Brain microvascular endothelial cell (primary cell): ENCODE measurements at regions not wholly inside any gene's neighbourhood (a gene's known extent, or its start where the extent isn't known, plus 50 kb on each side); places are given as distances from the start of the nearest gene placed in this dataset.

Experiments
- DNase-seq: peaks from one replicate; pipeline ENCODE4 v3.0.0-alpha.2; 2020
- H3K27ac ChIP-seq: fragments of 250-450 bp; sonication (Bioruptor Pico); 2 replicates; pipeline ENCODE4 v1.5.1; 2020; ENCODE audit warnings: mild to moderate bottlenecking, moderate library complexity
- H3K27me3 ChIP-seq: fragments of 250-450 bp; sonication (Bioruptor Pico); replicated peaks from 2 replicates; pipeline ENCODE4 v1.5.1; 2020; ENCODE audit warnings: mild to moderate bottlenecking
- H3K36me3 ChIP-seq: fragments of 250-450 bp; sonication (Bioruptor Pico); replicated peaks from 2 replicates; pipeline ENCODE4 v1.5.1; 2020; ENCODE audit warnings: mild to moderate bottlenecking
- H3K4me3 ChIP-seq: 2 replicates; pipeline ENCODE4 v1.5.1; 2011; ENCODE audit warnings: low read depth, mild to moderate bottlenecking, control low read depth, low read length, moderate library complexity
- CTCF ChIP-seq: IDR thresholded peaks from 2 replicates; pipeline ENCODE4 v1.5.1; 2011; ENCODE audit warnings: low read depth, mild to moderate bottlenecking, moderate library complexity, low read length, control low read depth, inconsistent platforms; ENCODE audit errors: missing control alignments
- in situ Hi-C: cut with HindIII; loops from 2 replicates; pipeline ENCODE4 v1.10.0; 2017; ENCODE audit warnings: low sequenced_read_pairs, low pct_ligation_motif_present

GRCh38 chr14:55773984-55774545, 194.1 kb downstream of the KTN1 start:
- no peaks in the 10 kb centered on the region for H3K36me3 ChIP-seq
- DNase-seq, result no peak
- no peak overlapping the region for H3K27ac ChIP-seq
- H3K4me3 ChIP-seq, result no peak overlapping the region
- TF ChIP-seq CTCF, result no peak
- in situ Hi-C loops, result no loop called here
- no peaks in the 10 kb centered on the region for H3K27me3 ChIP-seq

- DNase-seq, result no peak
- no peak for TF ChIP-seq CTCF
- Histone ChIP-seq H3K4me3 (no peak overlapping the region), H3K27ac (no peak overlapping the region), H3K36me3 (no peaks in the 10 kb centered on the region), H3K27me3 (no peaks in the 10 kb centered on the region)
- in situ Hi-C loops, result no loop called here
Measured at GRCh38 chr14:55777877-55778276, 197.9 kb downstream of the KTN1 start.

DNA sequence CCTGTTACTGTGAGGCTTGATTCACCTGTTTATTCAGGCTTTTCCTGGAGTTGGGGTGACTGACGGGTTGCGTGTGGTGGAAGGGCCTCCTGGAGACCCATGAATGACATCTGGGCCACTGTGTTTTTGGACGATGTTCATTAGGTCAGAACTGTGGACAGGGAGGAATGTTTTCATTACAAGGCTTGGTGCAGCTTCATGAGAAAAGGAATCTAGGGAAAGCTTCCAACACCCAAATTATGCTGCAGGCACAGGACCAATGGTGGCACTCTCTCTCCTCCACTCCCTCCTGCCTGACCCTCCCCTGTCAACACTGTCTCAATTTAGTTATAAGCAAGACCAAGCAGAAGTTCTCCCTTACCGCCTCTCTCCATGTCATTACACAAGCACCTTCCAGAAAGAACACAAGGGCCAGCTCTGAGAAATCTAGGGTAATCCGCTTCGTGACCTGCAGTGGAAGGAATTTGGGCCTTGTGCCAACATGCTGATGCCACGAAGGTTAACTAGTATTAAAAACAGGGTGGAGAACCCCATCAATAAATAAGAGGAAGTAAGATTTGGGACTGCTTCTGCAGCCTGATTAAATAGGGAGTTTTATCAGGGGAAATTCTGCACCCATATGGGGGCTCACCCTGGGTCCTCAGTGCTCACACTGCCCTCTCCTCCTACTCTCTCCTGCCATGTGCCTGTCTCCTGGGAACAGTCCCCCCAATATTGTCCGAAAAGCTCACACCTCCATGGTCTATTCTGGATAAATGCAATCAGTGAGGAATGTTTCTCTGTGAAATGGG, 200.3 kb downstream of the KTN1 start:
- peak; percentile 73 for DNase-seq
- TF ChIP-seq CTCF, result no peak
- in situ Hi-C loops, result no loop called here
- H3K4me3 ChIP-seq, result no peak overlapping the region
- H3K27ac ChIP-seq, result peak overlapping the region; percentile 82
- H3K36me3 ChIP-seq, result no peaks in the 10 kb centered on the region
- H3K27me3 ChIP-seq, result no peaks in the 10 kb centered on the region

DNA sequence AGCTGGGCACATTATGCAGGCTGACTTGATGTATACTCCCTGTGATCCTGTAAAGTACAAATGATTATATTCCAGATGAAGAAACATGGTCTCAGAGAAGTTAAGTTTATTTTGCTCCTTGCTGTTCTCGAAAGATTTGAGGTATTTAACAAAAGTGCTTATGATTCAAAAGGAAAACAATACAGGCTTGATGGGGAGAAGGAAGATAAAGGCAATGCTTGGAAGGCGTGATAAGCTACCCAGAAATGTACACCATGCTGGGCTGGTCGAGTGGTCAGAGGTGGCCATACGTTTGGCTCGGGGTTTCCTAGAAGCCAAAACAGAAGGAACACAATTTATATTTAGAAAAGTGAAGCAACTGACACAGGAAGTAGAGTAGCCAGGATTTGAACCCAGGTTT, 201.0 kb downstream of the KTN1 start:
- Histone ChIP-seq H3K27ac (peak overlapping the region; percentile 82), H3K27me3 (no peaks in the 10 kb centered on the region), H3K4me3 (no peak overlapping the region), H3K36me3 (no peaks in the 10 kb centered on the region)
- in situ Hi-C loops, result no loop called here
- DNase-seq, result peak; percentile 84
- TF ChIP-seq CTCF, result no peak

DNA sequence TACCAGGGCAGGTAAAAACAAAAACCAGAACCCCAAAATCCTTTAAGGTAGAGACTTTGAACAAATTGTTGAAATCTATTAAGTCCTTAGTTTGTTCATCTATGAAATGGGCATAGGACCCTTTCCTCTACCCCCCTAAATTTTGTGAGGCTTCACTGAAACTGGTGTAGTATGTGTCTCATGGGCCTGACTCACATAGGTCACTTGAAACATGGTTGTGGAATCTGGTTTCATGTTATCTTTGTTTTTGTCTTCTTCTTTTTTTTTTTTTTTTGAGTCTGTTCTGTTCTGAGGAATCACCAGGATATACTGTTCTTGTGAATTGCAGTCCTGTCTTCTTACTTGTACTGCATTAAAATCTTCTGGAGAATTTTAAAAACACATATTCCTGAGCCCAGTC, 202.2 kb downstream of the KTN1 start:
- DNase-seq, result peak; percentile 66
- in situ Hi-C loops, result no loop called here
- H3K27ac ChIP-seq, result peak overlapping the region; percentile 82
- TF ChIP-seq CTCF, result no peak
- H3K27me3 ChIP-seq, result no peaks in the 10 kb centered on the region
- H3K4me3 ChIP-seq, result no peak overlapping the region
- no peaks in the 10 kb centered on the region for H3K36me3 ChIP-seq

DNA sequence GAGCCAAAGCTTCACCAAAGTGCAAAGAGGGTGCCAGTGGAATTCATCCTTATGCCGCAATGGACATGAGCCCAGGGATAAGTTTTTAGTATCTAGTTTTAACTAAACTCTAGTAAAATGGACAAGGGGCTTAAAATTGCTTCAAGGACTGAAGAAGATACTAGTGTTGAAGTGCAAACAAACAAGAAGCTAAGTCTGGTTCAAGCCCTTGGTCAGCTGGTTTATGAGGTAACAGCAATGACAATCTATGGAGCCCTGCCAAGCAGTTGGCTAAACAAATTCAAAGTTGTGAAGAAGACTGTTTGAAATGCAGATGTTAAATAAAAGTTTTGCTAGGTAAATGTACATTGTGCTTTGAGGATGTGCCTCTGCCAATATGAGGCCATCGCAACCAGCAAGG, 209.4 kb downstream of the KTN1 start:
- Histone ChIP-seq H3K36me3 (no peaks in the 10 kb centered on the region), H3K27me3 (no peaks in the 10 kb centered on the region), H3K4me3 (no peak overlapping the region), H3K27ac (no peak overlapping the region)
- in situ Hi-C loops, result no loop called here
- TF ChIP-seq CTCF, result no peak
- DNase-seq, result peak; percentile 40
